ENCODE measurements at regions not wholly inside any gene's neighbourhood (a gene's known extent, or its start where the extent isn't known, plus 50 kb on each side); places are given as distances from the start of the nearest gene placed in this dataset.

DNA sequence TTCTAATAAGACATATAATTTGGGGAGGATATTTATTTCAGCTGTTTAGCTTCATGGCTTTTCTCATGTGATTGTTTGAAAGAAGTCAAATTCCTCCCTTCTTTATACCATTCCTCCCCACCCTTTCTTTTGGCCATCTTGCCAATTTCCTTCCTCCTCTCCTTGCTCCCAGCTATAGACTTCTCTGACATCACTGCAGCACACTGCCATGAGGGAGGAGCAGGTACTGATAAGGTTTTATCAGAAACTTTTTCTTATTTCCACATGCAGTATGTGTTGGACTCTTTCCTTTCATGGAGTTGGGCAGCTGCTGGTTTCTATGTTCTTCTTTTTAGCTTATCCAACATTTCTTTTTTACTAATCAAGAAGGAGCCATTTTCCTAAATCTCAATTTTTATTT, 481.7 kb upstream of the NR3C2 start:
- TF ChIP-seq, protein P1, sequence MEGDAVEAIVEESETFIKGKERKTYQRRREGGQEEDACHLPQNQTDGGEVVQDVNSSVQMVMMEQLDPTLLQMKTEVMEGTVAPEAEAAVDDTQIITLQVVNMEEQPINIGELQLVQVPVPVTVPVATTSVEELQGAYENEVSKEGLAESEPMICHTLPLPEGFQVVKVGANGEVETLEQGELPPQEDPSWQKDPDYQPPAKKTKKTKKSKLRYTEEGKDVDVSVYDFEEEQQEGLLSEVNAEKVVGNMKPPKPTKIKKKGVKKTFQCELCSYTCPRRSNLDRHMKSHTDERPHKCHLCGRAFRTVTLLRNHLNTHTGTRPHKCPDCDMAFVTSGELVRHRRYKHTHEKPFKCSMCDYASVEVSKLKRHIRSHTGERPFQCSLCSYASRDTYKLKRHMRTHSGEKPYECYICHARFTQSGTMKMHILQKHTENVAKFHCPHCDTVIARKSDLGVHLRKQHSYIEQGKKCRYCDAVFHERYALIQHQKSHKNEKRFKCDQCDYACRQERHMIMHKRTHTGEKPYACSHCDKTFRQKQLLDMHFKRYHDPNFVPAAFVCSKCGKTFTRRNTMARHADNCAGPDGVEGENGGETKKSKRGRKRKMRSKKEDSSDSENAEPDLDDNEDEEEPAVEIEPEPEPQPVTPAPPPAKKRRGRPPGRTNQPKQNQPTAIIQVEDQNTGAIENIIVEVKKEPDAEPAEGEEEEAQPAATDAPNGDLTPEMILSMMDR (IDR thresholded peaks at IDR 0.05; ENCODE audit: low read depth, low read length) = no peak
- no peak for TF ChIP-seq EZH2phosphoT487 (IDR thresholded peaks at IDR 0.05; ENCODE audit: low read depth)

Data from OCI-LY3 (cell line).